ENCODE measurements at regions not wholly inside any gene's neighbourhood (a gene's known extent, or its start where the extent isn't known, plus 50 kb on each side); places are given as distances from the start of the nearest gene placed in this dataset.
A peak's percentile ranks its signal among the peaks of the same experiment; 100 is the strongest.

DNA sequence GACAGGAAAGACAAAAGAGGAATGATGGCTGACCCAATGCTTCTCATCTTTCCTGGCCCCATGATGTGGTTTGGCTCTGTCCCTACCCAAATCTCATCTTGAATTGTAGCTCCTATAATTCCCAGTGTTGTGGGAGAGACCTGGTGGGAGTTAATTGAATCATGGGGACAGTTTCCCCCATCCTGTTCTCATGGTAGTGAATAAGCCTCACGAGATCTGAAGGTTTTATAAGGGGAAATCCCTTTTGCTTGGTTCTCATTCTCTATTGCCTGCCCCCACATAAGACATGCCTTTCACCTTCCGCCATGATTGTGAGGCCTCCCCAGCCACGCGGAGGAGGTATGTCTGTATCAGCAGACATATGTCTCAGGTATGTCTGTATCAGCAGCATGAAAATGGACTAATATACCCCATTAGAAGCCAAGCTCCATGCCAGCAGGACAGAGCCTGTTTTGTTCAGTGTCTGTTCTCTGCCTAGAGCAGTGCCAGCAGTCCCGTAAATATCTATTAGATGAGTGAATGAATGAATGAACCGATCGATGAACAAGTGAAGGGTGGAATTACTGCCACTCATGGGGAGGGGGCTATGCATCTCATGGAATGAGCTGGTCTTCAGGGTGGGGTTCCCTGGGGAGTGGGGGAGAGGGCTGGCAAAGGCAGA lies 304.4 kb downstream of the SOX9 start:
- ATAC-seq (no peak), DNase-seq (no peak)
- intact Hi-C loops (cut with DNase I, micrococcal nuclease): no loop called here

DNA sequence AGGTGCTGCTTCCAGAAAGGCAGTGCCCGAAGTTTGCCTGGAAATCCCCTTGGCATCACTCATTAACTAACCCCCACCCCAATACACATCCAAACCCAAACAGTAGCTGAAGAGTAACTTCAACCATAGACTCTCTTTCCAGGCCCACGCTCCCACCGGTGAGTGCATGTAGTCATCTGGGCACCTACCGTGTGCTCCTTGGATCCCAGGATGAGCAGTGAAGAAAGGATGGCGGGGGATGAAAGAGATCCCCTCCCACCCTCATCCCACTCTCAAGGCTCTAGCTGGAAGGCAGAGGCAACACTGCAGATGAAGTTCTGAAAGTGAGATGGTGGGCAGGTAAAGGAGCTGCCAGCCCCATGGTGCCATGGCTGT lies 305.0 kb downstream of the SOX9 start:
- no peak for ATAC-seq
- DNase-seq: no peak
- intact Hi-C loops (cut with DNase I, micrococcal nuclease): no loop called here

DNA sequence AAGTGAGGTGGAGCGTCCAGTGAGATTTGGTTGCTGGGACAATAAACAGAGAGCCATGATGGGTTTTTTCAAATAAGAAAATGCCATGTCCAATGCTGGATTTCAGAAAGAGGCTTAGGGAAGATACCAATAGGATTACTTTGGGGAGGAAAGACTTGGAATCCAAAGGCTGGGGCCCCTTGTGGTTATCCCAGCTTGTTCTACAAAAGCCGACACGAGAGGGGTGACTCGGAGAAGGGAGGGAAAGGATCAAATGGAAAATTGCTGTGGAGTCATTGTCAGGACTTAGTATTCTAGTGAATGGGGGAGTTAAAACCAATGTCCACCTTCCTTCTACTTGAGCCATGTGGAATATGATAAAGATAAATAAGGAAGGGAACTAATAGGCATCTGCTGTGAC lies 305.5 kb downstream of the SOX9 start:
- DNase-seq: no peak
- ATAC-seq: no peak
- intact Hi-C loops (cut with DNase I, micrococcal nuclease): no loop called here

DNA sequence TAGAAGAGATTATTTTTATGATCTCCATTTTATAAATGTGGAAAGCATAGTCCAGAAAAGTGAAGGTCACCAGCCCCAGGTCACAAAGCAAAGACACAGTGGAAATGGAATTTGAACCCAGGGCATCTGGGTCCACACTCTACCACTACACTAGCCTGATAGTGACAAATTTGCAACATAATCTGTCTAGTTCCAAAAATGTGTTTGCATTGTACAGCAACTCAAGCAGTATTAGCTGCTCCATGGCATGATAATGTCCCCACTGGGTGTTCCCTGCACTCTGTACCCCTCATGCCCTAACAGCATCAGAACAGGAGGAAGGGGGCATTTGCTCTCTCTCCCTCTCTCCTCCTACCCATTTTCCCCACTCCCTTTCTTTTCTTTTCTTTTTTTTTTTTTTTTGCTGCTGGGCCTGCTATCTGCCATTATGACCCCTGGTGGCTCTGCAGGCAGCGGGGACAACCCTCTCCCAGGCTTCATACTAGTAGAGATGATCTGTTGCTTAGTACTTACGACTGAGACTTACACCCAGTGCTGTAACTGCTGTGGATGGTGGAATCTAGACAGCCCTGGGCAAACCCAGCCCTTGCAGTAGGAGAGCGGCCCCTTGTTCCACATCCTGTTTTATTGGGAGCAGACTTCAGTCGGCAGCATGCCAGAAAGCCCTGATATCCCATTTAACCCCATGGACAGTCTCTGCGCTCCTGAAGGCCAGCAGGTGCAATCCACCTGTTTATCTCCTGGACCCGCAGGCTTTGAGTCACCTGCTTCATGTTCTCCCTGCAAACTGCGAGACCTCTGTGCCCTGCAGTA lies 306.3 kb downstream of the SOX9 start:
- intact Hi-C loops (cut with DNase I, micrococcal nuclease): no loop called here
- peak; percentile 68 for ATAC-seq
- DNase-seq: peak; percentile 87 to 90

DNA sequence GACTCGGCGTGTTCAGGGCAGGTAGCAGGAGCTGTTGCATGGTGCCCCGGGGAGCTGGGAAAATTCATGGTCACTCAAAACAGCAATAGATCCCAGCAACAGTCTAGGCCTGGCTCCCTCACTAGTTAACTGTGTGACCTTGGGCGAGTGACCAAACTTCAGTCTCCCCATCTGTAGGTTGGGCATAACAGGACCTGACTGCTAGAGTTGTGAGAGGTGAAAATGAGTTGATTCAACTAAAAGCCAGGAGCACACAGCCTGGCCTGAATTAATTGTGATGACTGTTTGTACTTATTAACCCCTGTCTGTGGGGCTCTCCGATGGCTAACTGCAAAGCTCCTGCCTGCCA lies 306.9 kb downstream of the SOX9 start:
- intact Hi-C loops (cut with DNase I, micrococcal nuclease): no loop called here
- DNase-seq (no peak), ATAC-seq (no peak)

DNA sequence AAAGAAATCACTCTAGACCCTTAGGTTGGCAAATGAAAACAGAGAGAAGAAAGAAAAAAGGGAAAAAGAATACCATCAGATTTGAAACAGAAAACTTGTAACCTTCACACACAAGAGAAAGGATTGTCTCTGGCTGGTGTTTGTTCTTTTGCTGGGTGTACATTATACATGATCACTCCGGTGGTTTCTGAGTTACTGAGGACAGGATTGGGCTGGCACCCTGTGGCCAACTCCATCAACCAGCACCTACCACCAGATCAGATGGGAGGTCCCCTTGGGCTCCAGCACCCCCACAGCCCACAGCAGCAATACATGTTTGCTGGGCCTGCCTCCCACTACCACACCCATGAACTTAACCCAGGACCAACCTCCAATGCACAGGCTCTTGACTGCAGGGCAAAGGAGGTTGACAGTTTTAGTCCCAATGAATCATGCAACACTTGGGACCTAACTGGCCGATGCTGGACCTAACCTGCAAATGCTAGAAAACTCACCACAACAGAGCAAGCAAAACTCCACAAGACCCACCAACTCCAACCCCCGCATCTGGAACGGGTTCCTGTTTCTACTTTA lies 308.3 kb downstream of the SOX9 start:
- peak; percentile 13 for ATAC-seq
- intact Hi-C loops (cut with DNase I, micrococcal nuclease): no loop called here

DNA sequence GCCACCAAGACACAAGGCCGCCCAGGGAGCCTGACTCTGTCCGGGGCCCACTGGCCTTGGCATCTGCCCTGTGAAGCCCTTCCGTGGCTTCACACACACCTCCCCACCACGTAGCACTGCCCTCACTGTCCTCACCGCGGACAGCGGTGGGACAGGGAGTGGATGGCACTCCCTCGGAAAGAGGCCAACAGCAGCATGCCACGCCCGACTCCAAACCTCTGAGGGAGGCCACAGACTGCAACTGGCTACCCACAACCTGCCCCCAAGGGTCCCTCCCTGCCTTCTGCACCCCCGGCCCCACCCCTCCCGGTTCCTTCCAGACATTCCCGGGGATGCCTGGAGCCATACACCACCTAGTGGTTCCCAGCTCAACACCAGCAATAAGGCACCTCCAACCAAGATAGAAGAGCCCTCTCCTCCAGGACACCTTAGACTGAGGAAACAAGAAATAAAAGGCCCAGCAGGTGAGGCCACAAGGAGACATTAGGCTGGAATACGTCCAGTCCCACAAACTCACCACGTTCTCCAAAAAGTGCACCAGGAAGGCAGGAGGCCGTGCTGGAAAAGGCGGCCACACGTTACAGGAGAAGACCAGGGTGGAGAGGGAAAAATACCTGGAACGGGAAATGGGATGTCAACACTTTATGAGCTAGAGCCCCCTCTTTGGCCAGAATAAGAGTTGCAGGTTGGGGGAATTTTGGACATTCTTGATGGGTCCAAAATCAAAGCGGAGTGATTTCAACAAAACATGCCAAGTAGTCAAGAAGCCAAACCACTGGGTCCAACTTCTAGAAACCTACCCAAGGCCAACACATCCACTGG lies 310.0 kb downstream of the SOX9 start:
- DNase-seq (peak; percentile 69 to 78), ATAC-seq (peak; percentile 48)
- intact Hi-C loops (cut with DNase I, micrococcal nuclease): no loop called here

More for the DNA sequence above, 308.3 kb downstream of the SOX9 start:
- DNase-seq: no peak

DNA sequence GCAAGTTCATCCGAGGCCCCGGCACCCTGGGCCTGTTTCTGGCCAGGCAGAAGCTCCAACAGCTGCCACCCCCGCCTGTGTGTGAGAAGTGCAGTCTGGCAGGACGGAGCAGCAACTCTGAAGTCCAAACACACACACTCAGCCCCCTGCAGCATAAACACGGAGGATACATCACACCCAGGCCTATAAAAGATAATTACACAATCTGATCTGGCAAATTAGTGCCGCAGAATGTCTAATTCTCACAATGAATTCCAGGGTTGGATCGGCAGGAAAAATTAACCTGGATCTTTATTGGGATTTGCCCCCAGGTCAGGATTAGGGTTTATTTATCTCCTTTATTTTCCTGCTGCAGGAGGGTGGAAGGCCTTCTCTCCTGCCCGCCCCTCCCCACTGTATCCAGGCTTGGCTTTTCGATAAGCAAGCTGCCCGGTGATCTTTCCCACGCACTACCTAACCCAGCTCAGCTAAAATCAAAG lies 311.4 kb downstream of the SOX9 start:
- ATAC-seq (peak; percentile 56), DNase-seq (peak; percentile 67 to 75)
- intact Hi-C loops (cut with DNase I, micrococcal nuclease): no loop called here

DNA sequence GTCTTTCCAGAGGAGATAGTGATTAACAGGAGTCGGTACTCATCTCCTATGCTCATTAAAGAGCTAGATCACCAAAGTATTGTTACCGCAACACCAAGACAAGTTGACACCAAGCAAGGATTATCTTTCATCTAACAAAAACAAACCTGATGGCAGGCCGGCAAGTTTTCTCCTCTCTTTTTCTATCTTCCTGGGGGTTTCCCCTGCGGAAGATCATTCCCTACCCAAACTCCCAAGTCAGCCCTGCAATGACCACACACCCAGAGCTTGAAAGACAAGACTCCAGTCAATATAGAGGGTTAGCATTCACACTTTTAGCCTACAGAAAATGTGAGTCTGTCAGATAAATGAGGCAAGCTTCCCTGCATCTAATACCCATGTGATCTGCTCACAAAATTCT lies 312.1 kb downstream of the SOX9 start:
- ATAC-seq (no peak), DNase-seq (no peak)
- intact Hi-C loops (cut with DNase I, micrococcal nuclease): no loop called here

DNA sequence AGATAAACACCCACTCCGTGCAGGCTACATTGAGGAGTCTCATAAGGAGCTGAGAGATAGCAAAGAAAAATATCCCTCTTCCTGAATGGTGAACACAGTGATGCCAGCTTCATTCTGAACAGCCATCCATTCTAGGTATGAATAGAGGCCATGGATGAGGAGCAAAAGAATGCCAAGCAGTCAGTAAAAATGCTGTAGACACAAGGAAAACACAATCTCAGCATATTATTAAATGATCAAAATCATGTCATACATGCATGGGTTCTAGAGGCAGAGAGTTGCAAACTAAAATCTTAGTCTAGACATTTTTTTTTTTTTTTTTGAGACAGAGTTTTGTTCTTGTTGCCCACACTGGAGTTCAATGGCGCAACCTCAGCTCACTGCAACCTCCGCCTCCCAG lies 313.0 kb downstream of the SOX9 start:
- ATAC-seq (no peak), DNase-seq (peak in 1 of 2 donors; percentile 1)
- intact Hi-C loops (cut with DNase I, micrococcal nuclease): no loop called here

DNA sequence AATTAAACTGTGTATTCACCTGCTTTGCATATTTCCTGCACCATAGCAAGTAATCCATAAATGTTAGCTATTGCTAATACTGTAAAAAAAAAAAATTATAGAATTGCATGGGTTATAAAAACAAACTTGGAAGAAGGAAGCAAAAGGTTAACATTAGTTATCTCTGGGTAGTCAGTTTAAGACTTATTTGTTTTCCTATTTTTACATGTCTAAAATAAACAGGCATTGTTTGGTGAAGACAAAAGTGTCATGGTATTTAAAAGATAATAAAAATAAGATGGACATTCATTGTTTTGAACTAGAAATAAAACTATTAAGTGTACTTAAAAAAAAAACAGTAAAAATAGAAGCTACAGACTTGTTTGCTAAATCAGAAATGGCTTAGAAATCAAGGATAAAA lies 313.8 kb downstream of the SOX9 start:
- DNase-seq (no peak), ATAC-seq (no peak)
- intact Hi-C loops (cut with DNase I, micrococcal nuclease): no loop called here

DNA sequence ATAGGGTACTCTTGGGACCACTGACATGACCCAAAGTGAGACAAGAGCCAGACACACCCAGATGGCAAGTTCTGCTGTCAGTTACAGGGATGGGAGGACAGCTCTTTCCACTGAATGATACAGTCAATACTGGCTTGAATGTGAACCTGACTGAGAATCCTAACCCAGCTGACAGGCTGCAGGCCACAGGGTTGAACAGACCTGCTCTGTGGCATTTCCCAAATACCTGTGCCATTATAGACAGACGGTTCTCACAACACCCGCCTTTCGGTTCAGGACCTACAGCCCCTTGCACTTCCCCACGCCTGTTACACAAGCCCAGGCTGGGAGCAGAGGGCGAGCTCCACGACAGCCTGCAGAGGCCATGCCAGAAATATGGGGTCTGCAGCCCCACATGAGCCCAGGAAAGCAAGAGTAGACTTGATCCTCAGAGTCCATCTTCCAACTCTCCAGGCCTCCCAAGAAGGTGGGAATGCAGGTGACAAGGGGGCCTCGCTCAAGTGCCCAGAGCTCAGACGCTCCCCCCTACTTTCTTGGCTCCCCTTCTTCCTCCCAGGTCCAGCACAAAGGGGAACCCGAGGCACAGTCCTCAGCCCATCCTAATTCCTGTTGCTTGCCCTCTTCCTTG lies 314.3 kb downstream of the SOX9 start:
- peak in 1 of 2 donors; percentile 19 for DNase-seq

DNA sequence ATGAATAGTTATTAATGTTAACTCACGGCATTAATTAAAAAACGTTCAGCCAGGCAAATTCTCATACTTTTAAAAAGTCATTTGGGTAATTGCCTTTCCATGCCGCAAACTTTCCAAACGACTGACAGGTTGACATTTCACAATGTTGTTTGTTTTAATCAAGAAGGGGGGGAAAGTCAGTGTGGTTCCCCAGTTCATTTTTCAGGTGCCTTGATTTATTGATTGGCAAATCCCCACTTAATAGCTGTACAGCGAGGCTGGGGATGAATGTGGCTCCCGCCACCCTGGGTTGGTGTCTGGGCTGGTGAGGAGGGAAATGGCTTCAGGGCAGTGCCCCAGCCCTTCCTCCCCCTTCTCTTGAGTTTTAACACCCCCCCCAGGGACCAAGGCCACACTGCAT lies 318.0 kb downstream of the SOX9 start:
- ATAC-seq (no peak), DNase-seq (no peak)
- intact Hi-C loops (cut with DNase I, micrococcal nuclease): no loop called here

More for the DNA sequence above, 314.3 kb downstream of the SOX9 start:
- intact Hi-C loops (cut with DNase I, micrococcal nuclease): no loop called here
- ATAC-seq: no peak

DNA sequence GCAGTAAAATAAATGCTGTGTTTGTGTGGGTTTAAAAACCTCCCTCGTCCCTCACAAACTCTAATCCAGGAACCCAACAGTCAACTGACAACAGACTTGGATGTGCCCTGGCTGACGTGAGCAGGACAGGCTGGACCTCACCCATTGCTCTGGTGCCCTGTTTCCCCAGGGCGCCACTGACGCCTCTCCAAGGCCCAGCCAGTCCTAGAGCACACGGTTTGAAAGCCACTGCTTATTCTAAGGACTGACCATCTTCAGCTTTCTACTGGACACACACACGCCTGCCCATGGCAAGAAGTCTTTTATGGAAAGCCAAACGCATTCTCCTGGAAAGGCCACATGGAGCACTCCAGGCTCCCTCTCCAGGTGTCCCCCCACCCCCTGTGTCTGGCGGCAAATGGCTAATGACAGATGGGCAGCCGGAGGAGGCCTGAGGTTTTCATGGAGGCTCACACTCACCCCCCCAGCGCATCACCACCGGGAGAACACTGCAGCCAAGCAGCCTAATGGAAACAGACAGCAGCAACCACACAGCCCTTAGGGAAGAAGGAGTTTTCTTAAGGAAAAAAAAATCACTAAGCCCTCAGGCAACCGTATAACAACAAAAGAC lies 319.2 kb downstream of the SOX9 start:
- DNase-seq (peak in 1 of 2 donors; percentile 21), ATAC-seq (no peak)
- intact Hi-C loops (cut with DNase I, micrococcal nuclease): no loop called here

DNA sequence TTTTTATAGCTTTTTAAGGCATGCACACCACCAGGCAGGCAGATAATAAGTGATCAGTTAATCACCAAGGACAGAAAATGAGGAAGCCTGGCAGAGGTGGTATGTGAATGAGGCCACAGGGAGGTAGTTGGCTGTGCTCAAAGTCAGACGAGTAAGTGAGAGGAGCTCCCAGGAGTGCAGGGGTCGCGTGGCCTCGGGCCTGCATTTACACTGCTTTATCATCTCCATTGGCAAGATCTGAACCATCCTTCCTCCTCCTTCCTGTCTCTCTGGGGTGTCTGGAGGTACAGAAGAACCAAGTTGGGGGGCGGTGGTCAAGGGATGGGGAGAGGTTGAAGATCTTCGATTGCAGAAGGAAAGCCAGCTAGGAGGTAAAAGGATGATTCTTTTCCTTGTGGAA lies 320.1 kb downstream of the SOX9 start:
- DNase-seq: peak in 1 of 2 donors; percentile 16
- intact Hi-C loops (cut with DNase I, micrococcal nuclease): no loop called here
- ATAC-seq: no peak

DNA sequence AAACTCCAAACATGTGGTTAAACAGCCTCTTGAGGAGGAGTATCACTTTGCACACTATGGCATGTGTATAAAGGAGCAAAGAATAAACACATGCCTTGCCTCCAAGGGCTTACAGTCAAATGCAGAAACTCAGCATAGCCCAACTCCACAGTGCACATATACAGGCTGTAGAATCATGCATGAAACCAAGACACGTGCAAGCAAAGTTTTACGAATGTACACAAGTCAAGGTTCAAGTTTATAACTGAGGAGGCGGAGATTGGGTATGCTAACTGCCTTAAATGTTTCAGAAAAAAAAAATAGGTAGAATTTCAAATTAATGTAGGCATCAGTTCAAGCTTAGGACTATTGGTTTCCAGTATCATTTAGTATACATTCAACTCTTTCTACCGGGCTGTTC lies 321.1 kb downstream of the SOX9 start:
- ATAC-seq: peak; percentile 56
- intact Hi-C loops (cut with DNase I, micrococcal nuclease): no loop called here
- DNase-seq: no peak

DNA sequence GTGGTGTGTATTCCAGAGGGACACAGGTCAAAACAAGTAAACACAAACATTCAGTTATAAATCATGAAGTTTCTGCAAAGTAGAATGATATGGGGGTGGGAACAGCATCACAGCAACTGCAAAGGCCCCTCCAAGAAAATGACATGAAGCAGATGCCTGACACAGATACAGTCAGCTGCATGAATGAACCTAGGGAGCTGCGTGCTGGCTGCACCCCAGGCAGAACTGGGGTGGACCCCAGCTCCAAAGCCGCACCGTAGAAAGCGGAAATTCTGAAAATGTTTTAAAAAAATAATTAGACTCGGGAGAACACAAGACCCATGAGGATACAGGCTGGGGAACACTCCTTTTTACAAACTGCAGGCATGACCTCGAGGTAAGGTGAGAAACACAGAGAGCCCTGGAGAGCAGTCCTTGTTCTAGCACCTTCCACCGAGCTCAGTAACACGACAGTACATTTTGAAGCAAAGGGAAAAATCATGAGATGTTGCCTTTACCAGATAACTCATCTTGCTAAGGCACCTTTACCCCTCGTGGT lies 323.8 kb downstream of the SOX9 start:
- no peak for DNase-seq
- intact Hi-C loops (cut with DNase I, micrococcal nuclease): no loop called here
- peak; percentile 11 for ATAC-seq

Data from left colon (tissue), 2 donors.